ENCODE measurements at regions not wholly inside any gene's neighbourhood (a gene's known extent, or its start where the extent isn't known, plus 50 kb on each side); places are given as distances from the start of the nearest gene placed in this dataset.

GRCh38 chr11:15695096-15695721 lies 580.5 kb downstream of the INSC start:
- Histone ChIP-seq H3K4me3 (no peak overlapping the region), H3K27ac (no peak overlapping the region), H3K4me1 (peaks cover 0 to 7% (median 0%) of the 10 kb centered on the region in 12 donors), H3K27me3 (no peaks in the 10 kb centered on the region), H3K9me3 (peaks cover 0 to 5% (median 0%) of the 10 kb centered on the region in 12 donors), H3K36me3 (no peaks in the 10 kb centered on the region)
- TF ChIP-seq CTCF (IDR thresholded peaks at IDR 0.05) (no peak), POLR2A (IDR thresholded peaks at IDR 0.05) (no peak)
- DNase-seq (no peak), ATAC-seq (no peak)
- intact Hi-C loops (cut with DNase I): no loop called here
- WGBS, 4 donors: 66 to 80% (median 70%) methylated on average over 3 of the region's 3 CpGs

GRCh38 chr11:15696069-15696468 lies 581.3 kb downstream of the INSC start:
- no peak overlapping the region for H3K27ac ChIP-seq
- no peak for ATAC-seq
- H3K4me1 ChIP-seq: no peaks in the 10 kb centered on the region
- H3K9me3 ChIP-seq: peaks cover 0 to 5% (median 0%) of the 10 kb centered on the region in 12 donors
- WGBS, 4 donors: 70 to 91% (median 79%) methylated on average over 3 of the region's 3 CpGs
- no peak for DNase-seq
- intact Hi-C loops (cut with DNase I): no loop called here
- no peak overlapping the region for H3K4me3 ChIP-seq
- TF ChIP-seq CTCF (IDR thresholded peaks at IDR 0.05) (no peak), POLR2A (IDR thresholded peaks at IDR 0.05) (no peak)
- H3K36me3 ChIP-seq: no peaks in the 10 kb centered on the region
- H3K27me3 ChIP-seq: no peaks in the 10 kb centered on the region

GRCh38 chr11:15697437-15698236 lies 582.9 kb downstream of the INSC start:
- no peak overlapping the region for H3K27ac ChIP-seq
- 83 to 96% (median 91%) methylated on average over 3 to 6 of the region's 6 CpGs for WGBS, 4 donors
- ATAC-seq: no peak
- H3K36me3 ChIP-seq: no peaks in the 10 kb centered on the region
- TF ChIP-seq POLR2A (IDR thresholded peaks at IDR 0.05): no peak
- no peak for TF ChIP-seq CTCF (IDR thresholded peaks at IDR 0.05)
- no peak overlapping the region for H3K4me3 ChIP-seq
- H3K27me3 ChIP-seq: no peaks in the 10 kb centered on the region
- intact Hi-C loops (cut with DNase I): no loop called here
- H3K9me3 ChIP-seq: no peaks in the 10 kb centered on the region
- H3K4me1 ChIP-seq: no peaks in the 10 kb centered on the region
- DNase-seq: no peak

- TF ChIP-seq POLR2A (IDR thresholded peaks at IDR 0.05) (no peak), CTCF (IDR thresholded peaks at IDR 0.05) (no peak)
- intact Hi-C loops (cut with DNase I): no loop called here
- ATAC-seq (no peak), DNase-seq (no peak)
- no peak overlapping the region for H3K4me3 ChIP-seq
- H3K36me3 ChIP-seq: no peaks in the 10 kb centered on the region
- no peak overlapping the region for H3K27ac ChIP-seq
- H3K27me3 ChIP-seq: no peaks in the 10 kb centered on the region
- 87 to 95% (median 91%) methylated on average over 3 of the region's 3 CpGs for WGBS, 4 donors
- no peaks in the 10 kb centered on the region for H3K4me1 ChIP-seq
- H3K9me3 ChIP-seq: no peaks in the 10 kb centered on the region
Measured at GRCh38 chr11:15698855-15699254, 584.1 kb downstream of the INSC start.
